ENCODE measurements at regions not wholly inside any gene's neighbourhood (a gene's known extent, or its start where the extent isn't known, plus 50 kb on each side); places are given as distances from the start of the nearest gene placed in this dataset.

GRCh38 chr6:167505199-167505598, 180.3 kb downstream of the TTLL2 start:
- TF ChIP-seq EZH2 (IDR thresholded peaks at IDR 0.05; ENCODE audit: low read length, unreplicated experiment) (no peak), CTCF (conservative IDR thresholded peaks at IDR 0.05; ENCODE audit: low read depth, low read length) (no peak), EZH2phosphoT487 (IDR thresholded peaks at IDR 0.05; ENCODE audit: borderline replicate concordance, low read length) (no peak)
